Tongue (tissue), 1 donor: ENCODE measurements at regions not wholly inside any gene's neighbourhood (a gene's known extent, or its start where the extent isn't known, plus 50 kb on each side); places are given as distances from the start of the nearest gene placed in this dataset.

ENCODE experiments used
- DNase-seq: peaks from one replicate; pipeline ENCODE4 v3.0.0-alpha.2; 2015

DNA sequence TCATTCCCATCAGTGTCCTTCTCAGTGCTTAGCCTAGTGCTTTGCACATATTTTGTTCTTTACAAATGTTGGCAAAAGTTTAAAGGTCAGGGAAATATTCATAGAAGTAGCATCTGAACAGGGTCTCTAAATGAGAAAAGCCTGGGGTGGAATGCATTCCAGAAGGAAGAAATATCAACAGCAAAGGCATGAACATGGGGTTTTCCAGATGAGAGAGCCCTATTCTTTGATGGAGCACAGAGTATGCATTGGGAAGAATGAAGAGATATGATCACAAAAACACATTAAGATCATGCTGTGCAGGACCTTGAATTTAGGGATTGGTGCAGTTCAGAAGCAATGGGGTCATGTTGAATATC, 140.2 kb downstream of the SNX19 start:
- DNase-seq = no peak

DNA sequence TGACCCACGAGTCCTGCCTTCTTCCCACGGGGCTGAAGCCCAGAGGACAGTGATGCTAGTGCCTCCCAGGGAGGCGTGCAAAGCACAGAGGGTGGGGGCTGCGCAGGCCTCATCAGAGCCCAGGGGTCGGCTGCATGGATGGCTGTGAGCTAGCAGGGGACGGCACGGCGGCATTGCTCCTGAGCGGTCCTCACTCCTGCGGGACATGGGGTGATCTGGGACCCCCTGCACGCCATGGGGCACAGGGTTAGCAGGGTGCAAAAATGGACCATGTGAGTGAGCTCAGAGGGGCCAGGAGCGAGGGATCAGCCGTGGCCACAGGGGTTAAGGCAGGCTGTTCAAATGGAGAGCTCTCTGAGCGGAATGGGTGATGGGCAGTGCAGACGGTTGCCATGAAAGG, 138.3 kb downstream of the SNX19 start:
- DNase-seq = no peak

DNA sequence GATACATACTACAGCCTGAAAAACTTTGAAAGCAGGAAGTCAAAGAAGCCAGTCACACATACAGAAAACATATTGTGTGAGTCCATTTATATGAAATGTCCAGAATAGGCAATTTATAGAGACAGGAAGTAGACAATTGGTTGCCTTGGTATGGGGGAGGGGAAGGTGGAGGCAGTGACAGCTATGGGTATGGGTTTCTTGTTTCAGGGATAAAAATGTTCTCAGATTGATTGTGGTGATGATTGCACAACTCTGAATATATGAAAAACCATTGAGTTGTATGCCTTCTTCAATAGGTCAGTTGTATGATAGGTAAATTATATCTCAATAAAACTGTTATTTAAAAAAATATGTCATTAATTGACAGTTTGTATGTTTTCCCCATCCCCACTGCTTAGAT, 137.6 kb downstream of the SNX19 start:
- DNase-seq = no peak

DNA sequence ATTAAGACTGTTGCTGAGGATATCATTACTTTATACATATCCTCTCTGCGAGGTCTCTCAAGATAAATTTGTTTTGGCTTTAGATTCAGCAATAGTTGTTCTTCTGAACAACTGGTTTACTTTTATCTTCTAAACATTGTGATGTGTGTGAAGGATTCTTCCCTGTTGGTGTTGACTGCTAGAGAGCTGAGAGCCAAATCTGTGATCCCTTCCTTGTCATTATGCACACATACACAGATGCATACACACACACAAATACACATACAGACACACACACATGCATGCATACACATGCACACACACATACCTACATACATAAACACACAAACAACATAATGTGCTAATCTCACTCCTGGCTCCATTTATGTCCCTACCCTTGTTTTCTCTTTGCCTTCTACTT, 137.0 kb downstream of the SNX19 start:
- no peak for DNase-seq

DNA sequence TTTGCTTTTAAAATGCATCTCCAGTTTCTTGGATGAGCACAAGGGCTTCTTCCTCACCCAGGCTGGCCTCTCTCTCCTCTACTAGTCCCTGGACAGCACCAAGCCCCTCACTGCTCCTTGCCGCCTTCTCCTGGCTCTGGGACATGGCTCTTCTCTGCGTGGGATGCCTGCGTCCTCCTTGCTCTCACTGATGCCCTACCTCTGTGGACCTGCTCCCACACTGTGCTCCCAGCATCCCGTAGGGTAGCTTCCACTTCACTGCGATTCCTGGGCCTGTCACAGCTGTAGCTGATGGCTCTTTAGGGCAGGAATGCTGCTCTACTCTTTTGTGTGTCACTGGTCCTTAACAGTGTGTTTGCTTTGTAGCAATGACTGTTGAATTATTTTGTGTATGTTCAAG, 136.3 kb downstream of the SNX19 start:
- DNase-seq = no peak

DNA sequence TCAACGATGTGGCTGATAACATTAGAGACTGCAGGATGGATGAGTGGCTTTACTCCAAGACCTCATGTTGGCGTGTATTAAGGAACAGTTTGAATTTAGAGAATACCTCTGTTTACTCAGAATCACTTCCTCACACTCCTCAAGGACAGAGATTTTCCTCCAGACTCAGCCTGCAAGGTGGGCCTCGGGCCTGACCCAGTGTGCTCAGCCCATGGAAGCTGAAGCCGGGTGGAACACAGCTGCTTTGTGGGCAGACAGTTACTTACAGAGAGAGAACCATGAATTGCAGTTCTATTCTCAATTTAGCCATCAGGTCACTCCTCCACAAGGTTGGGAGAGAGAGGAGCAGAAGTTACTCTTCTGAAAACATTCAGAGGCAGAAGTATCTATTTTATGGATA, 135.8 kb downstream of the SNX19 start:
- DNase-seq = no peak

DNA sequence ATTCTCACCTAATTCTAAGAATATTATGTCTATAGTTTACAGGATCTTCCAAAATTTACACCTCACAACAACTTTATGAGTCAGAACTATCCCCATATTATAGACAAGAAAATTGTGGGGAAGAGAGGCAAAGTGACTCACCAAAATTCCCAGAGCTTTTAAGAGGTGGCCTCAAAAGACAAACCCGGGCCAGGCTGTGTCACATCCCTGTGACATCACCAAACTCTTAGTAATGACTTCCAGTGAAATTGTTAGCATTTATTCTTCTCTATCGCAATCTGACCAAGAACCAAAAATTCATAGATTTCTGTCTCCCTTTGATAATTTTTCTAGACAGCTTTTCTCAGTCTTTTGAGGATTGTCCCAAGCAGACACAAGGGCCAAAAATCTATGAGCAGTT, 134.3 kb downstream of the SNX19 start:
- no peak for DNase-seq

DNA sequence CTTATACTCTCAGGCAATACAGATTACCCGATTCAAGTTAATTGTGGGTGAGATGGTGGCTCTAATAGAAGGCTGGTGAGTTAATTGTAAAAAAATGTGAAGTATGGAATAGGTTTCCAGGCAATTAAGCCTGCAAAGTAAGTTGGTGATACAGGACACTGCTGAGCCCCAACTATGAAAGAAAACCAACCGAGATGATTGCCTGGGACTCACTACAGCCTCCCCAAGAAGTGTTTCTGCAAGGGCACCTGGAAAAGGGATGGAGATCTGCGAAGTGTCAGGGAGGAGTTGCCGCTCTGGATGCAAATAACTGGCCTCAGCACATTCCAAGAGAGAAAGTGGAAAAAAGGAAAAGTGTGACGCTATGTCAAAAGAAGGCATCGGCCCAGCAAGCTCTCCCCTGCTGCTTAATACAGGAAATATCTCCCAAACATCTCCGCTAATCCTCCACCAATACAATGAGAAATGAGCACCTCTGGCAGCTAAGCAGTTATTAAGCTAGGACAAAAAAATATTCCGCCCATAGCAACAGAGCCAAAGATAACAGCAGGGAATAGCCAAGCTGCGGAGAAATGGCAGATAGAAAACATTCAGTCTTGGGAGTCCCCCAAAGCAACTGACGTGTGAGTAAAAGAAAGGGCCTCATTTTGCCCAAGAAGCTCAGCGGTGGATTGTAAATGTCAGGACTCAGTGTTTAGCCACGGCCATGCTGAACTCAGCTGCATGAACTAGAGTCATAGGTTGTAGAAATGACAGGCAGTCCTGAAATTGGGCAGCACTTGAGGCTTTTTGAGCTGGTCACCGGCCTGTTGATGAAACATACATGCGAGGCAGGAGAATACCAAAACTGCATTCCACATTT, 133.7 kb downstream of the SNX19 start:
- DNase-seq = peak; percentile 73

DNA sequence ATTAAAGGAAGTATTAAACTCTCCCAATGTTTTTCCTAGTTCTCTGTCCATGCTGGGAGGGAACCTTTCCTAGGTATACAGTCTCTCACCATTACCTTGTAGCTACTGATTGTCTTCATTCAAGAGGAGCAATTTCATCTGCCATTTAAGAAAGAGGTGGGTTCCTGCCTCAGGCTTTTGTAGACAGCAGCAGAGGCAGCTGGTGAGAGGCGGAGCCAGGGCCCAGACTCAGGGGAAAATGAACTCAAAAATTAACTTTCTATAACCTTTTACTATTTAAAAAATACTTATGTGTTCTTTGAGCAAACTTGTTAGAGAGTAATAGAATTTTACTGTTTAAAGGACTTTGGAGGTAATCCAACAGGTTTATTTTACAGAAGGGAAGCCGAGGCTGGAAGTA, 133.0 kb downstream of the SNX19 start:
- peak; percentile 39 for DNase-seq

DNA sequence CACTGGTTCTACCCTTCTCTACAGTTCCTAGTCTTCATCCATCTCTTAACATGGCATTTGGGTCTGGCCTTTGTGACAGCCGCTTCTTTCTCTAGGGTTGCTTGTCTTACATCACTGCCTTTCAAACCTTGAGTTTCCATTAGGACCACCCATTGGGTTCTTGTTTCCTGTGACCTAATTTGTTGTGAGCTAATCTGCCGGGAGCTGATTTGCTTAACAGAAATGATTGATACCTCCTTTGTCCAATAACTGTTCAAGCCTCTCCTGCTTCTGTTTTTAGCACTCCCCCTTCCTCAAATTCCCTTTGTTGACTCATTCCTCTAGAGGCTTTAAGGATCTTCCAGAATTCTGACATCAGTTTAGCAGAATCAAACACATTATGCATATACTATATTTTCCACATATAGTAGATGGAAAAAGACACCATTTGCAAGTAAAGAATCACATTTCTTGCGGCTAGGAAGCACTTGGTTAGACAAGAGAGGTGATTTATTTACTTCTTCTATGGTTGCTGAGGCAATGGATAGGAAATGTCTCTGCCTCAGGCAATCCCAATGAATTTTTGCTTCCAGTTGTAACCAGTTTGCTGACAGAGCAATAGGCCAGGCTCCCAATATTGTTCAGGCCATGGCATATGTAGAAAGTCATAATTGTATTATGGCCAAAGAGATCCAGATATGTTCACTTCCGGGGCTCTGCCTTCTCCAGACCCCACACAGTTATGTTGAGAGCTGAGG, 130.7 kb downstream of the SNX19 start:
- peak; percentile 64 for DNase-seq

DNA sequence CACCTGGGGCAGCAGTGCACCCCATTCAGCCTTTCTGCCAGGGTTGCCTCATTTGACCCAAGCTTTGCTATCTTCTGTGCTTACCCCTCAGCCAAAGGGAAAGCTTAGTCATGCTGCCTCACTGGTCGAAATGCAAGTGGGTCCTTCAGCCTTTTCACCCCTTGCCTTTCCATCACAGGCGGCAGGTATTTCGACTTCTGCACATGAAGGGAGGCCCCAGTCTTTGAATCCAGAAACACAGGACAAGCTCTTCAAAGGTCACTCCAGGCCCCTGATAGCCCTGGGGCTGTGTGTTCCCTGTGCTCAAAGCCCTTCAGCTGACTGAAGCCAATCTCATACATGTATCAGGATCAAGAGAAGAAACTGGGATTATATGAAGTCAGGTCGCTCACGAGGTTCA, 129.7 kb downstream of the SNX19 start:
- no peak for DNase-seq

DNA sequence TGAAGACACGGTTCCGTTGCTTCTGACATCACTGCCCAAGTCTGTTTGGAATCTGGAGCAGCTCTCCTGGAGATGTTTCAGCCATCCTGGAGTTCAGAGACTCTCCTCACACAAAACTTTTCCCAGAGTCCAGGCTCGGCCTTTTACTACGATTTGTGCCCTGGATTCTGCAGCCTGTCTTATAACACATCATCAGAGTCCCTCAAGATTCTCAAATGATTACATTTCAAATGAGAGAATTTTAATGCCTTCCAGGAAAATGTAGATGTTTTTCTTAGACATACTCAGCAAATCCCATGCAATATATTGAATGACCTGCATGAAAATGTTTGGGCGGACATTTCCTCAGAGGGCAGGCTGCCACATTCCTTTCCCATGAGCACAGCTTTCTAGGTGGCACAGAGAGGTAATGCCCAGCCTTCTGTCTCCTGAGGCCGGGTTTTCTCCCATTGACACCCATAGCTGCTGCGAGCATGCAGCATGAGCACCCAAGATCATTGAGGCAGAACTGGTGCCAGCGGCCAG, 129.1 kb downstream of the SNX19 start:
- peak; percentile 47 for DNase-seq

DNA sequence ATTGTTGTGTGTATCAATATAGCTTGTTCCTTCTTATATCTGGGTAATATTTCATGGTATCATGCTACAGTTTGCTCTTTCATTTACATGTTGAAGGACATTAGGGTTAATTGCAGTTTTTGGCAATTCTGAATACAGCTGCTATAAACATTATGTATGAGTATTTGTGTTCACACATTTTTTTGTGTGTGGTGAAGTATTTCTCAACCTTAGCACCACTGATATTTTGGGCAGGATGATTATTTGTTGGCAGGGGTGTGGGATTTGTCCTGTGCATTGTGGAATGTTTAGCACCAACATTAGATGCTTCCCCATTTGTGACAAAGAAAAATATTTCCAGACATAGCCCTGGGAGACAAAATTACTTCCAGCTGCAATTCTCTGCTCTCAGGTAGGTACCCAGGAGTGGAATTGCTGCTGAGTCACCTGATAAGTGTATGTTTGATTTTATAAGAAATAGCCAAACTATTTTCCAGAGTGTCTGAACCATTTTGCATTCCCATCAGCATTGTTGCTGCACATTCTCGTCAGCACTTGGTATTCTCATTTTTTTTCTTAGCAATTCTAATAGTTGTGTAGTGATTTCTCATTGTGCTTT, 128.2 kb downstream of the SNX19 start:
- no peak for DNase-seq

DNA sequence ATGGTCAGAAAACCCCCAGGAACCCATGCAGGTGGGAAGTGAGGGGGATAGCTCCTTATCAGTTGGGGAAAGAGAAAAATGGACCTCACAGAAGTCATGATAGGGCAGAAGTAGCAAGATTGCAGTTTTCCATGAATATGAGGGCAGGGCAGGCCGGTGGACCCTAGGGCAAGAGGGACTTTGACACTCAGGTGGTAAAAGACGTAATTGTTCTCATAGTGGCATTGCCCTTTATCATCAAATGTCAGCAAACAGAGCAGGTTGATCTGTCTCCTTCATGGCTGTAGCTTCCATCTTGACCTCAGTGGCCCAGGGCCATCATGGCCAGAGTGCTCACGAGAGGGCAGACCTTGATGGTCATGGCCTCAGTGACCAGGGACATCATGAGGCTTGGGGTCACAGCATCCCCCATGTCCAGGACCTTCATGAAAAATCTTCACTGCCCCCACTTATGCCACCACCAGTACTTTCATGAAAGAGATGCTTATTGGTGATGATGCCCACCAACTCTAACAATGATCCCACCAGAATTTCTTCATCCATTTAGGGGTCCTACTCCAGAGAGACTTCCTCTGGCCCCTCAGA, 127.1 kb downstream of the SNX19 start:
- no peak for DNase-seq

DNA sequence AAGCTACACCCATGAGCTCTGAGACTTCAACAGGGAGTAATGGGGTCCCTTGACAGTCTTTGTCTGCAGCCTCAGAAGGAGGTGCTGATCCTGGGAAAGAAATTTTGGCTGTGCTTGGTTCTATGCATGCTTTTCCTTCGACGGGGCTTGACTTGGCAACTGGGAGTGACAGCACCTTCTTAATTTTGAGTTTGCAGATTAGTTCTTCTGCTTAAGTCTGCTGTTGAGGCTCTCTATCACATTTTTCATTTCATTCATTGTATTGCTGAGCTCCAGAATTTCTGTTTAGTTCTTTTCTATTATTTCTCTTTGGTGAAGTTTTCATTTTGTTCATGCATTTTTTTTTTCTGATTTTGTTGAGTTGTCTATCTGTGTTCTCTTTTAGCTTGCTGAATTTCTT, 125.6 kb downstream of the SNX19 start:
- DNase-seq = no peak

DNA sequence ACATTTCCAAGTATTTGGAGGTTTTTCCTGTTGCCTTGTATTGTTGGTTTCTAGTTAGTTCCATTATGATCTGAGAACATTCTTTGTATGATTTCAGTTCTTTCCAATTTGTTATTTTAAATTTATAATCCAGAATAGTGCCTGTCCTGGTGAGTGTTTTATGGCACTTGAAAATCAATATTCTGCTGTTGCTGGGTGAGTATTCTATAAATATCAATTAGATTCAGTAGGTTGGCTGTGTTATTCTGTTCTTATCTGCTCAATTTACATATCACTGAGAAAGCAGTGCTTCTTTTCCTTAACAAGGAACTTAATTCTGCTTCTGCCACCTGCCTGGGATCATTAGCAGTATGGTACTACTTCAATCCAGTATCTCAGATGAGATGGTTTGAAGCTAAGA, 123.5 kb downstream of the SNX19 start:
- DNase-seq = no peak

DNA sequence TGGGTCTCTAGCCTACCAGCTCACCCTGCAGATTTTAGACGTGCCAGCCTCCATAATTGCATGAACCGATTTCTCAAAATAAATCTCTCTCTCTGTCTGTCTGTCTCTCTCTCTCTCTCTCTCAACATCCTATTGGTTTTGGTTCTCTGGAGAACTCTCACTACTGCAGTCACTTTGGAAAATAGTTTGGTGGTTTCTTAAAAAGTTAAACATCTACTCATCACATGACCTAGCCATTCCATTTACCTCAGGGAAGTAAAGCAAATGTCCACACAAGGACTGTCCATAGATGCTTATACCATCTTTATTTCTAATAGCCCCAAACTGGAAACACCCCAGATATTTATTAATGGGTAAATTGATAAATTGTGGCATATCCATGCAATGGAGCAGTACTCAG, 119.5 kb downstream of the SNX19 start:
- no peak for DNase-seq

DNA sequence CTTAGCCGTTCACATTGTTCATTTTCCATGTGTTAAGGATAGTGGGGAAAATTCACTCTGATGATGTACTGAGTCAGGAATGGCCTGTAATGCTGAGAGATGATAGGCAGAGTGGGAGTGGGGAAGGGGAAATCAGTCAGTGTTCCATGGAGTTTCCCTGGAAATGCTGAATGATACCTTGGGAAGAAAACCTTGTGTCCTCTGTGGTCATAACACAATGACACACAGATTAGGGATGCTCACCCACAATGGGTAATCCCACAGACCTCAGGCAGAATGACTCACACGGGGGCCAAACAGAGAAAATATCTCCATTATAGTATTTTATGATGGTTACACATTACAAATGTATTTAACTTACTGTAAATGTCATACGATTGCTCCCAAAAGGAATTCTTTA, 118.0 kb downstream of the SNX19 start:
- no peak for DNase-seq

DNA sequence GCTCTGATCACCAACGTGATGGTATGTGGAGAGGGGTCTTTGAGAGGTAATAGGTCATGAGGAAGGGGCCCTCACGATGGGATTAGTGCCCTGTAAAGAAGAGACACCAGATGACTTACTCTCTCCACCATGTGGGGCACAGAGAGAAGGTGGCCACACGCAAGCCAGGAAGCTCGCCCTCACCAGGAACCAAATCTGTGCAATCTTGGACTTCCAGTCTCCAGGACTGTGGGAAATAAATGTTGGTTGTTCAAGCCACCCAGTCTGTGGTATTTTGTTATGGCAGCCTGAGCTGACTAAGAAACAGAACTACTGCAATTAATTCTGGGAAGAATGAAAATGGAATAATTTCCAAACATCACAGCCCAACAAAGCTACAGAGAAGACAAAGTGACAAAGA, 117.5 kb downstream of the SNX19 start:
- no peak for DNase-seq

DNA sequence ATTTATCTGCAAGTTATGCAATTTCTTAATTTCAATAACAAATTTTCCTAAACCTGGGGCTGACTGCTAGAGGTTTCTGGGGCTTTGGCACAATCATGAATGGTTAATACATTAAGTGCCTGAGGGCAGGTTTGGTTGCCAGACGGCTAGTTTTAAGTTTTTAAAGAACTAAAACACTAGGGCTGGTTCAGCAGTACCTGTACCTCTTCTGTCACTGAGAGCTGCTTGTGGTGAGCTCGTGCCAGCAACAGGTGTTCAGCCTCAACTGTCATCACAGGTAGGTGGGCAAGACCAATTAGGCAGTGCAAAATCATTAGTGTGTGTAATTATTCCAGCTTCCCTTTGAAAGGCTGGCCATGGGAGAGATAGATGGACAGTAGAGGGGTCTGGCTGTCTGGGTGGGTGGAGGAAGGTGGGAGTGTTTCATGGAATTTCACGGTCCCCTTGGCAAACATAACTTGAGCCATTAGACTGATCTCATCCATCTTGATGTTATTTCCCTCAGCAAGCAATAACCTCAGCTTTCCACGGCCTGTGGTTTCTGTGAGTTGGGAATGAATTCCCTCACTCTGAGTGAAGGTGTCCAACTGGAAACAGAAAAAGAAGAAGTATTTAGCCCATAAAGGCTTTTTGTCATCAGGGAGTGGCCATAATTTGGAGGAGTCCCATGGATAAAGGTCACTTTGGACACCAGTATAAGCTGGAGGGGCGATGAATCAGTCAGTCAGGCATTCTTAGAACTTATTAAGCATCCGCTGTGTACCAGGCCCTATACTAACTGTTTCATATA, 114.8 kb downstream of the SNX19 start:
- no peak for DNase-seq

DNA sequence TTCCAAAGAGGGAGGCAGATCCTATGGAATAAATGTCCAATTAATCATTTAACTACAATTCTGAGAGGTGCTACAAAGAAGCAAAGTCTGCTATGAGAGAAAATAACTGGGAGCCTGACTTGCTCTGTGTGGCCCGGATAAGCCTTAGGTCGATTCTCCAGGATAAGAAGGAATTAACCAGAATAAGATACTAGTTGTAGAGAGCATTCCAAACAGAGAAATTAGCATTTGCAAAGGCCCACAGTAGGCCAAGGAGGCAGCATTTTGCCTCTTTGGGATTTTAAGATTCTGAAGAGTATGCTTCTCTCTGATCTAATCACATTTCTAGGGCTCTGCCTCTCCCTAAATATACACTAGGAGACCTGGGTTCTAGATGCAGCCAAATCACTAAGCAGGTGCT, 113.7 kb downstream of the SNX19 start:
- DNase-seq = no peak
